Stimulated activated CD4-positive, alpha-beta T cell treated with anti-CD3 and anti-CD28 coated beads, TNF-alpha, amount 100 ng/mL, for 24 hours (primary cell): ENCODE measurements at regions not wholly inside any gene's neighbourhood (a gene's known extent, or its start where the extent isn't known, plus 50 kb on each side); places are given as distances from the start of the nearest gene placed in this dataset.

Experiments
- DNase-seq, 3 experiments: peaks; one replicate each; pipeline ENCODE4 v3.0.0-alpha.2; 2020; ENCODE audit warnings: low read depth in 3 of 3

DNA sequence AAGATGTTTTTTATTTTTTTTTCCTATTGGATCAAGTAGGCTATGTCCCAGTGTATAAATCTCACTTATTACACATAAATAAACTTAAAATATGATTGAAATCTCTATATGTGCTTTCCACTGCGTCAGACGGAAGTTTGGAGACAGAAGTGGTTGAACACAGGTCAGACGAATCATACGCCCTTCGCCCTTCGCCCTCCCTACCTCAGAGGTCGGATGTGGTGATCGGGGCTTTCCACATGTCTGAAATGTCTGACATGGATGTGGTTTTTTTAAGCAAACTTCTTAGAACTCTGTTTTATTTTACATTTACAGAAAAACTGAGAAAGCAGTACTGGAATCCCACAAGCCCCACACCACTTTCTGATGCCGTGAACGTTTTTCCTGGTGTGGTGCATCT, 344.4 kb downstream of the THBS2 start:
- no peak for DNase-seq

DNA sequence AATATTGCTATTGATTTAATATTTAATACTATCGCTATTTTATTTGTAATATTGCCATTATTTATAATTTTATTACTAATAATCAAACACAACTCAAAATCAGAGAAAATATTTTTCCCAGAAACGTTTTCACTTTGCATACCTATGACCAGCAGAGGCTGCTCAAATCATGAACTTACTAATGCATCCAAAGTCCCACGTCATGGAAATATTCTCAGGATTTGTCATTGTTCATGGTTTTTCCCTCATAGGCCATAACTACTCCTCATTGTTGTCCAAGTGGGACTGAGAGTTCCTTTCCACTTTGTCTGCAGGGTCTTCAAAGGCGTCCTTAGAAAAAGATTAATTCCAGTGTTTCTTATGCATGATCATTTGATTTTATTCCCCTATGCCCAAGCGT, 344.8 kb downstream of the THBS2 start:
- no peak for DNase-seq

DNA sequence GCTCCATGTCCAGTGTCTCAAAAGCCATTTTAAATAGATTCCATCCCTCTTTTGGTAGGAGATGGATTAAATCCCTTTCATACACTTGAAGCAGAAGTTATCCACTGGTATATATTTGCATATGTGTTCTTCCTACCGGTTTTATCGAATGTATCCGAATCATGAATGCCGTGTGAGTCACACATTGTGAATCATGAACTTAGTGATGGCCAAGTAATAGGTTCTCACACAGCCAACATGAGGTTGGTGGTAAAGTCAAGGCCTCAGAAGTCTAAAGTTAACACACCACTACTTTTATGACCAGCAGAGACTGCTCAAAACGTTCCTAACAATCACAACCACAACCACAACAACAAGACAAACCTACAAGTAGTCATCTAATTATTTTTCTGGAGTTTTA, 345.5 kb downstream of the THBS2 start:
- DNase-seq: no peak

DNA sequence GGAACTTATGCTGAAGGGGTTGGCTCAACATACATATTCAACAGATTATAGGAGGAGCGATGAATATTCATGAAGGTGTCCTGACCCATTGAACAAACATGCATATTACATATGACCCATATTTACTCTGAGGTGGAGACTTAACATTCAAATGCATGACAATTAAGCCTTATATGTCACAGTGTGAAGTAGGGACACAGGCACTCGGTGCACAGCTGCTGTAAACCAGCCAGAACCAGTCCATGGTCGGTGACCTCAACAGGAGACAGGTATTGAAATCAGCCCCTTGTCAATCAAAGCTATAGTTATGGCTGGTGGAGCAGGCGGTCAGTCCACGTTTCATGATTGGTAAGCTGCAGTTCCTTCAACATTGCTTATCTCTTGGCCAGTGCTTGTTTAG, 347.3 kb downstream of the THBS2 start:
- no peak for DNase-seq

DNA sequence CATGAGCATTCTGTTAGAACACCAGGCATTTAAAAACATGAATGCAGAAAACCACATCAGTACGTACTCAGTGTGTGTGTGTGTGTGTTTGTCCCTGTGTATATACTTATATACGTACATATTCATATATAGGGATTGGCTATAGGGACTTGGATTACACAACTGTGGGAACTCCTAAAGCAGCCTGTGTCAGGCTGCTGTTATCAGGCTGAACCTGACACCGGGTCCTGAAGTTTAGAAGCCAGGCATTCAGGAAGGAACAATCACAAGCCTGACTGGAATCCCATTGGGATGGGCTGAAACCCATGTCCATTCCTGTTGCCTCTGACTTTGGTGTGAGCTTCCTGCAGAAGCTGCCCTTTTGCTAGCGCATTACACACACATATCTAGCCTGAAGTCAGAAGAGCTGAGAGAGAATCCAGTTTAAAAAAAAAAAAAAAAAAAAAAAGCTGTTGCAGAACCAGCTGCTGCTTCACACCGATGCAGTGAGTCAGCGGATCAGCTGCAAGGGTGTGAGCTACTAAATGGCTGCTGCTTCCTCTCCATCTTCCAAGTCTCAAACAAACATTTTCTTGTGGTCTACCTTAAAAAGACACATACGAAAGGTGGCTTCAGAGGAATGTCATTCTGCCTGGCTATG, 348.1 kb downstream of the THBS2 start:
- DNase-seq: no peak

DNA sequence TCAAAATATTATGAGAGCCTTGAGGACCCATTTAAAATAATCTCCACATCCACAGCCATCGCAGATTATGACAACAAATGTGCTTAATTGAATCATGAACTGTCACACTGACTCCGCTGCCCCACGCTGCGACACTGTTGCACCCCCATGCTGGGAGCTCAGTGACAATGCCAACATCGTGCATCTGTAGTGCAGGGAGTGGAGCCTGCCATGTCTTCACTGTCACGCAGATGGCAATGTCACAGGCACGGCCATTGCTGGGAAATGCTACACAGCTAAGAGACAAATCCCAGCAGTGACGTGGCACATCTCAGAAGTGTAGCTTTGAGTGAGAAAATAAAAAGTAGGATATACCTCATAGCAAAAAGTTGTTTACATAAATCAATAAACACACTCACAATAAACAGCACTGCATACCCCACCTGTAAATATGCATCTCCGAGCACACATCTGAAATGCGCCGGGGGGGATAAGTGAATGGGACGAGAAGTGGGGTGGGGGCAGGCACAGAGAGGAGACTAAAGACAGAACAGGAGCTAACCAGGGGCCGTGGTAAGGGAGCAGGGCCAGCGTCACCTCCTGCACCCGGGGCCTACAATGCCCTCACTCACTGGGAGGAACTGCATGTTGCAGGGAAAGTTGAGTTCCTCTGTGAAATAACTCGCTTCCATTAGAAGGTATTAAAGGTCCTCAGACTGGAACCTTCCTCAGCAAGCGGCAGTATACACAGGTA, 349.9 kb downstream of the THBS2 start:
- no peak for DNase-seq

DNA sequence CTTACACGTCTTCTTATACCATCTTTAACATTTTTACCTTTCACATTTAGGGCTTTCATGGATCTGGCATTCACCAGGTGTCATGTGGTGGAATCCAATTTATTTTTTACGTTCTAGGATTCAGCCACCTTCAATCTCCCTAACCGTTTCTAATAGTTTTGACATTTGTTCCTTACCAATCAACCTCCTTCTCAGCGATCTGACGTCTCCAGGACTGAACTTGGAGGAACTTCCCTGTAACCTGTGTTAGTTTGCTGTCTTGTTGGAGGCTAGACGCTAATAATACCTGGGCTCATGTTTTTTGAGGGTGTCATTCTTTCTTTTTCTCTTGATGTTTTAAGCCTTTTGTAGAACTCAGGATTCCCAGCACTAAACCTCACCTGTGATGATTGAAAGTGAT, 351.6 kb downstream of the THBS2 start:
- no peak for DNase-seq

DNA sequence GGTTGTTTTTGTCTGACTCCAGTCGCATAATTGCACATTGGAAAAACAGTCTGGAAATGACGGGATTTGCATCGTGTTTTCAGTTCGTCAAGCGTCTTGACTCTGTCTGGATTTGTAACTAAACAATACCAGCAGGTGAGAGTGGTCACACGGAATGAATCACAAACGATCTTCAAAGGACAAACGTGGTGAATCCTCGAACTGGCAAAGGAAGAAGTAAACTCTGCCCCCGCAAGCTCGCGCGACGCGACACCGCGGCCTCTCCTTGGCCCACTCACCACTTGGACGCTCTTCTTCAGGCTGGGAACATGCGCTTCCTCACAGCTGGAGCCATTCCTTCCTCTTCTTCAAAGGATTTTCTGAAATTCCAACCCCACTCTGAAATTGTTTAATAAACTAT, 352.6 kb downstream of the THBS2 start:
- no peak for DNase-seq

DNA sequence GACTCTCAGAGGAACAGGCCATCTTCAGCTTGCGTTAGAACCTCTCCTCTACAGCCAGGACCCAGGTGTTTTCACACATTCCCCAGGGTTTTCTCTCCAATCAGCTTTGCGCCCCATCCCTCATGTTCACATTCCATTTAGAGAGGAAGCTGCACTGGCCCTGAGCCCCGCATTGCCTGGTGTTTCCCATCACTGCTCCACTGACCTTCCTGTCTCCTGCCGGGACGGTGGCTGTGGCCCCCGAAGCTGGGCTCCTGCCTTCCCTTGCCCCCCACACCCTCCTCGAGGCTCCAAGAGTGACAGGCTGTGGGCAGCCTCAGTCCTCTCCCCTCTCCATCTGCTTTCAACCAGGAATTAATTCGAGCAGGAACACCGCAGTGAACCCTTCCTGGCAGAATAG, 357.3 kb downstream of the THBS2 start:
- DNase-seq: no peak

DNA sequence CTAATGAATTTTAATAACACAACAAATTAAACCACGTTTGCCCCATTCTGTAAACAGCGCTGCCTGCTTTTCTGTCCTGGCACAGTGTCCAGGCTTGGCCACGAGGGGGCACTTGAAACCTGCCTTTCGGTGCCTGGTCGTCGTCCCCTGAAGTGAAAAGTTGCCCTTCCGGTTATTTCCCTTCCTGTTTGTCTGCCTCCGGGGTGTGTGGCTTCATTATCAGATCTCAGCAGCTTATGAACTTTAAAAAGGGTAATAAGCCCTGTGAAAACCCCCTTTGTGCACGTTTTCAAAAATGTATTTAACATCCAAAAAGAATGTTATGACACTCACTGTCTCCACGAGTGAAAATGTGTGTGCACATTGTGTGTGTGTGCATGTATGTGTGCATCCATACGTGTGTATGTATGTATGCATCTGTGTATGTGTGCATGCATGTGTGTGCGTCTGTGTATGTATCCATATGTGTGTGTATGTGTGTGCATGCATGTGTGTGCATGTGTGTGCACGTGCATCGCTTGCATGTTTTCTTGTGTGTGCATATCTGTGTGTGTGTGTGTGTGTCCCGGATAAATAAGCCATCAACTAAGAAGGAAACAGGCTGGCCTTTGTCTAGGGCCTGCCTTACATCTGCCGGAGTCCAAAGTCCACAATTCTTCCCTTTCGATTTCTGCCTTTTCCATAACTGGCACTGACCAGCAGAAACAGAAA, 358.4 kb downstream of the THBS2 start:
- DNase-seq: peak; percentile 54 to 76 (median 63)

DNA sequence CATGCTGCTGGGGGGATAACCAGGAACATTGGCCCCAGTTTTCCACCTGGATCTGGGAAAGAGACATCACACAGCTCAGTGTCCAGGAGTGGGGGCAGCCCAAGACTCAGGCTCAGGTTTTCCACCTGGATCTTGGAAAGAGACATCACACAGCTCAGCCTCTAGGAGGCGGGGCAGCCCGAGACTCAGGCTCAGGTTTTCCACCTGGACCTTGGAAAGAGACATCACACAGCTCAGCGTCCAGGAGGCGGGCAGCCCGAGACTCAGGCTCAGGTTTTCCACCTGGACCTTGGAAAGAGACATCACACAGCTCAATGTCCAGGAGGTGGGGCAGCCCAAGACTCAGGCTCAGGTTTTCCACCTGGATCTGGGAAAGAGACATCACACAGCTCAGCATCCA, 361.6 kb downstream of the THBS2 start:
- DNase-seq: no peak

DNA sequence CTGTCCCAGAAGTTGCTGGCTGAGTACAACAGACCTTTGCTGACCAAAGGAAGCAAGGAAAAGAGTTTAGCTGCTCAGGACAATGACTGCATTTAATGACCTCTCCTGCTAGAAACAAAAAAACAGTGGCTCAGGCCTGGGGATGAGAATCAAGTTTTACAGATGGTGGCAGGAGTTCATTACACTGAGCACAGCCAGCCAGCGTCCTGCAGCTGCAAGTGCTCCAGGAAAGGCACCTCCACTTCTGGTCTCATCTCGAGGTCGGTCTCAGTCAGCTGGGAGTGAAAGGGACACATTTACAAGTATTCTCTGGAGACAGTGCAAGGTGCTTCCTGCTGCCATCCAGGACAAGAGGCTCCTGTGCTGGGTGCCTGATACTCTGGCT, 362.7 kb downstream of the THBS2 start:
- no peak for DNase-seq

DNA sequence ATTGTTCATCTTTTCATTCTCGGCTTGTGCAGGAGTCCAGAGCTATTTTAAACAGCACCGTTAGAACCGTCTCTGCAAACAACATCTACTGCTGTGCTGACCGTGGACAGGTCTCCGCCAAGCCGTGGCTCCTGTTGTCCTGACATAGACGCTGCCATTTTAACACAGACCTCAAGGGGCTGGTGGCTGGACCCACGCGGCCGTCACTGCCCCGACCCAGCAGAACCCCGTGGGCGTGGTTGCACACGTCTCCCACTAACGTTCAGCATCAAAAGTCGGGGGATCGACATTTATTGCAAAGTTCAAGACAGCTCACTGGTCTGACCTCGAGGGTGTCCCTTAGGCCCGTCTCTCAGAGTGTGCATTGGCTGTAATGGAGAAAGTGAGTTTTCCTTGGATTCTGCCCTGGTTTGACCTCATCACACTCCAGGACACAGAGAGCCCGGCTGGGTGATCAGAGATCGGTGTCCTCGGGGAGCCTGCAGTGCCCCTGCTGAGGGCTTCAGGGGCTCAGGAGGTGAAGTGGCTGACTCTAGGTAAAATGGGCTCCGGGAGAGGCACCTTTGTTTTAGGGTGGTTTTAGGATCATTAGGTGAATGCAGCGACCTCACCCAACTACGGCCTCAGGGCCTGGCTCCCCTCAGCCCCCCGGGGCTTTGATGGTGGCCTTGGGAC, 363.2 kb downstream of the THBS2 start:
- no peak for DNase-seq

DNA sequence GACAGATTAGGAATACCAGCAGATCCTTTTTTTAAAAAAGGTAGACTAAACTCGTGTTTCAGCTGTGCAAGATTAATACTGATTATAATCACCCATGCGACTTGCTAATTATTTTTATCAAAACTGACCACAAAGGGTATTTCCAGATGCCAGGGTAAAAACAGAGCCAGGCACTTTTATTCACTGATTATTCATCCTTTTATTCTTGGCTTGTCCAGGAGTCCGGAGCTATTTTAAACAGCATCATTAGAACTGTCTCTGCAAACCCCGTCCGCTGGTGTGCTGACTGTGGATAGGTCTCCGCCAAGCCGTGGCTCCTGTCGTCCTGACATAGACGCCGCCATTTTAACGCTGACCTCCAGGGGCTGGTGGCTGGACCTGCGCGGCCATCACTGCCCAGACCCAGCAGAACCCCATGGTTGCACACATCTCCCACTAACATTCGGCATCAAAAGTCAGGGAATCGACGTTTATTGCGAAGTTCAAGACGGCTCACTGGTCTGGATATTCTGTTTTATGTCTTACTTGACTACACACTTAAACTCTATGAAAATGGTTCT, 364.8 kb downstream of the THBS2 start:
- DNase-seq: no peak

DNA sequence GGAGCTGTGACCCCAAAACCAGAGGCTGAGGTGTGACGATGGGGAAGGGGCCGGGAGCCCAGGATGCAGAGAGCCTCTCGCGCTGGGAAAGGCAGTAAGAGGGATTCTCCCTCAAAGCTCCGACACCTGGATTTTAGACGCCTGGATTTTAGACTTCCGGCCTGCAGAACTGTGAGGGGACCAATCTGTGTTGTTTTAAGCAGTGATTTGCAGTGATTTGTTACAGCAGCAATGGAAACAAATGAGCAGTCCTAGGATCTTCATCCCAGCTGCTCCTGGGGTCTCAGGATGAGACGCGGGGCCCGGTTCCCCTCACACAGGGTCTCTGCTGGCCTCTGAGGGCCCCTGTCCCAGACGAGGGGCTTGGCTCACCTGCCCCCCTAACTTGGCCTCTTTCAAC, 365.5 kb downstream of the THBS2 start:
- no peak for DNase-seq

DNA sequence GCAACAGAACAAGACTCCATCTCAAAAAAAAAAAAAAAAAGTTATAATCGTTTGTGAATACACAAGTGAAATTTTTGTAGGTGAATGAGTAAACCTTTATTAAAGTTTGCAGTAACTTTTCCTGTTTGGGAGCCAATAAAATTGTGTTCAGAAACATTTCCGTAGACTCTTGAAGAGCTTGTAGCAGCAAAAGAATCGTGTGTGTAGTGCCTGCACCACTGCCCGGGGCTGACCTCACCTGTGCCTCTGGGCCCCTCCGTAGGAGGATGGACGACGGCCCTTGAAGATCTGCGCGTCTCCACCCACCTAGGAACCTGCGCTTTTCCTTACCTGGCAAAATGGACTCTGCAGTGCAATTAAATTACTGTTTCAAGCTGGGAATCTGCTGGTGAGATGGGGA, 366.0 kb downstream of the THBS2 start:
- no peak for DNase-seq

DNA sequence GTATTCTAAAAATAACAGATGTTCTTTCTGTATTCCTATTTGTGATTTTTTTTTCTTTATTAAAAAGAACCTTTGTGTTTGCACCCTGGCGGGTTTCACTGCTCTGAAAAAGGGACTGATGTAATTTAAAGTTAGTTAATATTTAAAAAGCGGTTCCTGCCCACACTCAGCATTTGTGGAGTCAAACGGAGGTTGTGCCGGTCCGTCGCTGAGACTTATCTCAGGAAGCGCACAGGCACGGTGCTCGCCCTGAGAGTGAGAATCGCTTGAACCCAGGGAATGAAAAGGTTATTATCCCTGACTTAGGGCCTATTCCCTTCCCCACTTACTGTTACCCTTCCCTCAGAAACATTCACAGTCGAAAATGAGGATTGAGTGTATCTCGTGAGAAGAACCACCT, 366.7 kb downstream of the THBS2 start:
- no peak for DNase-seq

DNA sequence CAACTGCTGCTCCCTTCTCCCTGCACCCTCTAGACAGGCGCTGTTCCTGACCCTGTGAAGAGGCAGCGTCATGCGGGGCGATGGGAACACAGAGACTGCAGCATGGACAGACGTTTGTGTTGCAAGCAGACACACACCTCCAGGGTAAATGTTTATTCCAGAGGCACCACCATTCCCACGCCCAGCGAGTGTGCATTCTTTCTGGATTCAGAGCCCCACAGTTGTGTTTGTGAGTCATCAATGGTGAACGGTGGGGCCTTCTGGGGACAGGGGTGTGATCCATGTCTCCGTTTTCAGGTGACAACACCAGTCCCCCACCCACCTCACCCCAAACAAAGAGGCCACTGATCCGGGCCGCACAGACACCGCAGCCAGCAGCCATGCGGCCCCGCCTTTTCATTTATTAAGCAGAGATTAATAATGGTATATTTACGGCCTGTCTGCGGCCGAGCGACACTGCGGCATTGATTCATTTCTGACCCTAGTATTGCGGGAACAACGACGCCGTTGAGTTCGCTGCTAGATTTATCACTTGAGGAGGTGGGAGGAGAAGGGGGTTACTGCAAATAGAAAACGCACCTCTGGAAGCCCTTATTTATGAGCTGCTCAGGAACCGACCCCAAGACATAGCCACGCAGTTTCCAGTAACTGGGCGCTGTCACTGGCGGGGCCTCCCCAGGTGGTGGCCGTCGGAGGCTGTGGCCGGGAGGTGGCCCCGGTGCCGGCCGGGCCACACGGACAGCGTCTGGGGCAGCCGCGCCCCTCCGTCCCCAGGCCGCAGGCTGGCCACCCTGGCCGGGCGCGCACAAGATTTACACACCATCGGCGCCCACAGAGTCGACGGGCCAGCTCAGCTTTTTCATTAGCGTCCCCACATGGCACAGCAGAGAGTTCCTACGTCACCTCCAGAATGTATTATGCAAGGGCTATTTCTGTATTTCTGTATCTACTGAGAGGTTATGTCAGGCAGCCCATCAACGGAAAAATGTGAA, 367.6 kb downstream of the THBS2 start:
- no peak for DNase-seq

DNA sequence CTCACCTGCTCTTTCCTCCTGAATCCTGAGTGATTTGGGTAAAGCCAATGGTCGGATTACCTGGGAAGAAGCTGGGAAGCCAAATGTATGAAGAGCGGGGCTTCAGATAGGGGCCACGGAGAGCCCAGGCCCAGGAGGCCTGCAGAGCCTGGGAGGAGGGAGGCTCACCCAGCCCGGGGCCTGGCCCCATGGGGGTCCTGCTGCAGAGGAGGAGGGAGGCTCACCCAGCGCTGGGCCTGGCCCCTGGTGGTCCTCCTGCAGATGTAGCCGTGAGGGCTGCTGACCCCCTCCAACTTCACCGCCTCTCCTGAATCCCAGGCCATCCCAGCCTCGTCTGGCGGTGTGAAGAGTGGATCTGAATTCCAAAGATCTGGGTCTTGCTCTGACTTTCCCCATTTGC, 368.4 kb downstream of the THBS2 start:
- no peak for DNase-seq

DNA sequence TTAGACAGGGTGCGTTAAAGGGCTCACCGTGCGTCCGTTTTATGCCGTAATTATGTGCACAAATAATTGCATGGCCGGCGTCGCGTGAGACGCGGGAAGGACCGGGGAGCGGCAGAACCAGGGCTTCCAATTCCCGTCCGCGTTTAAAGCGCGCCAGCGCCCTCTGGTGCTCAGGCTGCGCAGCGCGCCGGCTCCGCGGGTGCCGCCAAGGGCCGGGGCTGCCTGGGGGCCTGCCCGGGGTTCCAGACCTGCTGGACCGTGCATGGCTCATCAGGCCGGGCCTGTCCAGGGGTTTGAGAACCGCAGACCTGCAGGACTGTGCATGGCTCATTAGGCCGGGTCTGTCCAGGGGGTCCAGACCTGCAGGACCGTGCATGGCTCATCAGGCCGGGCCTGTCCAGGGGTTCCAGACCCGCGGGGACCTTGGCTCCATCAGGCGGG, 369.0 kb downstream of the THBS2 start:
- DNase-seq: peak; percentile 56 to 71 (median 56)

DNA sequence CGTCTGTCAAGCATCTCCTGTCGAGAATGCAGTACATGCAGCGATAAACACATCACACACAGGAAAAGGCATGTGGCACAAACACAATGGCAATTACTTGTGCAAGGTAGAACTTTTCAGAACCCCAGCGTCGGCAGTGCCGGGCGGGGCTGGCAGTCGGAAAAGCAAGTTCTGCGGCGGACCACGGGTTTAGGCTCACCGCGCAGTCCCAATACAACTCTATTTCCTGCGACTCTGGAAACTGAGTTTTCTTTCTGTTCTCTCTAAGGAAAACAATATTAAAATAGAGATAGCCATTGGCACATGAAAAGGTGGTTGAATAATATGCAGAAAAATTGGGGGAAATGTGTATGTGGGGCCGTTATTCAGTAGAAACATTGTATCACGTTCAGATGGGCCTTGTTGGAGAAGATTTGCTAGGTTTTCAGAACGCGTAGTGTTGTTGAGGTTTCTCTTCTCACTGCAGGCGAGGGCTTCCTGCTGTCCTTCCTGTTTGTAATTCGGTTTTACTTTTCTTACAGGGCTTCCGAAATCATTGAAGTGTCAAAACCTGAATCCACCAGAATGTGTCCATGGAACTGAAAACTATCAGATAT, 369.5 kb downstream of the THBS2 start:
- DNase-seq: no peak
